Tibial nerve (tissue), 3 donors: ENCODE measurements at regions not wholly inside any gene's neighbourhood (a gene's known extent, or its start where the extent isn't known, plus 50 kb on each side); places are given as distances from the start of the nearest gene placed in this dataset.

Experiments used
- CTCF ChIP-seq, 5 experiments: fragments of 200-600 bp in 3 of 5; fragments of 450-650 bp in 2 of 5; sonication (generic) in 3 of 5; IDR thresholded peaks; one replicate each; pipeline ENCODE4 v1.5.1; 2016 to 2019; ENCODE audit warnings: antibody characterized with exemption in 5 of 5, mild to moderate bottlenecking in 3 of 5, moderate library complexity in 2 of 5
- POLR2A ChIP-seq, 2 donors: fragments of 450-650 bp; IDR thresholded peaks; one replicate each; pipeline ENCODE4 v1.6.1; 2017; ENCODE audit warnings: antibody characterized with exemption in 2 of 2, mild to moderate bottlenecking in 2 of 2, moderate library complexity in 2 of 2

DNA sequence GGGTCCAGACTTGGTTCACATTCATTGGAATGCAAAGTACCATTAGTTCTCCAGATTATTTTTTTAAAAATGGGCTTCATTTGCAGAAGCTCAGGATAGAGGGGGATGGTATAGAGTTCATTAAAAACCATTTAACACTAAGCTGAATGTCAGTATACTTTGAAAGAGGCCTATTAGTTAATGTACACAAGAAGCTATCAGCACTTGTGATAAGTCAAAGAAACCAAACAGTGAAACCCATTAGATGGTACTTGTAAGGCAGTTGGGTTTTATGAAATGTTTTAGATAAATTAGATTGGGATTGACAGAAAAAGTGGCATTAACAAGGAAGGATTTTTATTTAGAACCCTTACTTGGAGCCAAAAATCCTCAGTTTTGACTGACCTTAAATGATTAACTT lies 229.2 kb upstream of the MPDZ start:
- no peak for TF ChIP-seq CTCF (IDR thresholded peaks at IDR 0.05)
- no peak for TF ChIP-seq POLR2A (IDR thresholded peaks at IDR 0.05)
